DMS 273 (cell line): ENCODE measurements at regions not wholly inside any gene's neighbourhood (a gene's known extent, or its start where the extent isn't known, plus 50 kb on each side); places are given as distances from the start of the nearest gene placed in this dataset.
"Not testable (repeated sequence)": the region's sequence is repeated elsewhere in the genome, so short reads cannot be mapped to it uniquely, and the experiment has no call there.

Source experiments
- DNase-seq: peaks from one replicate; lab custom pipeline; 2025; ENCODE audit not compliant: unreplicated experiment; lab: John Stamatoyannopoulos, UW

DNA sequence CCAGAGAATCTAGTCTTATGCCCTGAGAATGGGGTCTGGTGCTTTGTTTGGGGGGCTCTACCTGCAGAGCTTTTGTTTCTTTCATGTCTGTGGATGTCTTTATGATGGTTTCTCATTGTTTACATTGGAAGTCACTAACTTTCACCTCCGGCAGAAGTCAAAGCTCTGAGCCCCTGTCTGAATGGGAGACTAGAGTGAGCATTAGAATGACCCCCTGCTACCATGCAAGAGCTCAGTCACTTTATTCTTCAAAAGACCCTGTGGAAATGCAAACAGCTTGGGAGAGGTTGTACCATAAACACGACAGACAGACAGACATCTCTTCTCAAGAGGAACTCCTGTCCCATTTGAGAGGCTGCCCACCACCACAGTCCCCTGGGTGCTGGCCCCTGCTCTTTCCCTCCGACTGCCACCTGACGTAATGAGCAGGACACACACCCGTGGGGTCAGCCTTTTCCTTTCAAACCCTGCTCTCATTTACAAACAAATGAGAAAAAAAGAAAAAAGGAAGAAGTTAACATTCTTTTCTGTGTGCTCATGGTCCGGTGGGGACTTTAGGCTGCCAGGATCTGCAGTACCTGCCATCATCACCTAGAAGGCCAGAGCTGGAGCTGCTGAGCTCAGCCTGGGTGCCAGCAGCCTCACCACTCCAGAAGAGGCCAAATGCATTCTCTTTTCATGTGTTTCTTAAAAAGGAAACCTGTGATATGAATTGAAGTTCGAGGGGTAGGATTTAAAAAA, 91.6 kb downstream of the FZD1 start:
- DNase-seq = no peak

DNA sequence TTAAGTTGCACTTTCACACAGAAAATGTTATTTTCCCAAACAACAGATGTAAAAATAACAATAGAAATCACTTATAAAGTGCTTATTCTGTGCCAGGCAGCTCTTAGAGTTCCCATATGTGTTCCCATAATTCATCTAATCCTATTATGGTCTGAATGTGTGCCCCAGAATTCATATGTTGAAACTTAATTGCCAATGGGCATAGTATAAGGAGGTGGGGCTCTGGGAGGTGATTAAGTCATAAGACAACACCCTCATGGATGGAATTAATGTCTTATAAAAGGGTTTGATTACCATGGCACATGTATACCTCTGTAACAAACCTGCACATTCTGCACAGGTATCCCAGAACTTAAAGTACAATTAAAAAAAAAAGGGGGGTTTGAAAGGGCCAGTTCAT, 92.7 kb downstream of the FZD1 start:
- DNase-seq = no peak

DNA sequence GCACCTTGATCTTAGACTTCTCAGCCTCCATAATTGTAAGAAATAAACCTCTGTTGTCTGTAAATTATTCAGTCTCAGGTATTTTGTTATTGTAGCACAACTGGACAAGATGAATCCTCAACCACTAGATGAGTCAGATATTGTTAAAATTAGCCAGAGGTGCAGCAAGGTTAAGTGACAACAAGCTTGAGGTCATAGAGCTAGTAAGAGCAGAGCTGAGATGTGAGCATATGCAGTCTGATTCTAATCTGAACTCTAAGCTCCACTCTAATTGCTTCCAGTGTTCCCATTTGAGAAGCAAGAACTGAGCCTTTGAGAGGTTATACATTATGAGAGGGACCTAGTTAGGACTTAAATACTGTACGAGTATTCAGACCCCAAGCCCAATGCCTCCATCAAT, 93.1 kb downstream of the FZD1 start:
- DNase-seq = peak; percentile 28

DNA sequence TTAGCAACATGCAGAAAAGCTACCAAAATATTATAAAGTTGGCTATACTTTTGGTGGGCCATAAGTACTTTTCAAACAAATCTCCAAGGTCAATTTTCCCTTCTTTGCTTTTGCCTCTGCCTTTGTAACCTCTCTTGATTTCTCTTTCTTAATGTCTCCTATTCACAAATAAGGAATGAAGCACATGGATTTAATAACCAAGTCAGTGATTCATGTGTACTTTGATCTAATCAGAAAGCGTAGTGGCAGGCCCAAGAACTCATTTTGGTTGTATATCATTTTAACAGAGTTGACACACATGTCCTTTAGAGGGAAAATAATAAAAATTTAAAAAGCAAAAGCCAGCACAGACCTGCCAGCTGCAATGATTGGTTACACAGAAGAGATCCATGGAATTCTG, 93.7 kb downstream of the FZD1 start:
- DNase-seq = no peak

DNA sequence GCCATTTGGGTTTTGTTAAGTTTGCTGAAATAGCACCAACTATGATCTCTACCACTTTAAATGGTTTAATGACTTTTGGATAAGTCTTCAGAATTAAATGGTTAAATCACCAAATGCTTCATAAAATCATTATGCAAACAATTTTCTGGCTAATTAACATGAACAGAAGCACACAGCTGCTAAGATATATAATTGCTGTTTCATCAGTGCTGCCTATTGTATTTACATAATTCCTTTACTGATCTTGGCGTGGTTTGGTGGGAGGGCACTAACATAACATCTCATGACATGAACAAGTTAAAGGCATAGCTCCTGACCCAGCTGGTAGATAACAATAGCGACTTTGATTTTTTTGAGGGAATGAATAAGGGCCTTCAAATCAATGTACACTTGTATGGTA, 94.1 kb downstream of the FZD1 start:
- no peak for DNase-seq

DNA sequence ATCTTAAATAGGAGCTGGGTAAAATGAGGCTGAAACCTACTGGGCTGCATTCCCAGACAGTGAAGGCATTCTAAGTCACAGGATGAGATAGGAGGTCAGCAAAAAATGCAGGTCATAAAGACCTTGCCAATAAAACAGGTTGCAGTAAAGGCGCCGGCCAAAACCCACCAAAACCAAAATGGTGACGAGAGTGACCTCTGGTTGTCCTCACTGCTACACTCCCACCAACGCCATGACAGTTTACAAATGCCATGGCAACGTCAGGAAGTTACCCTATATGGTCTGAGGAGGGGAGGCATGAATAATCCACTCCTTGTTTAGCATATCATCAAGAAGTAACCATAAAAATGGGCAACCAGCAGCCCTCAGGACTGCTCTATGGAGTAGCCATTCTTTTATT, 100.9 kb downstream of the FZD1 start:
- not testable (repeated sequence) for DNase-seq

DNA sequence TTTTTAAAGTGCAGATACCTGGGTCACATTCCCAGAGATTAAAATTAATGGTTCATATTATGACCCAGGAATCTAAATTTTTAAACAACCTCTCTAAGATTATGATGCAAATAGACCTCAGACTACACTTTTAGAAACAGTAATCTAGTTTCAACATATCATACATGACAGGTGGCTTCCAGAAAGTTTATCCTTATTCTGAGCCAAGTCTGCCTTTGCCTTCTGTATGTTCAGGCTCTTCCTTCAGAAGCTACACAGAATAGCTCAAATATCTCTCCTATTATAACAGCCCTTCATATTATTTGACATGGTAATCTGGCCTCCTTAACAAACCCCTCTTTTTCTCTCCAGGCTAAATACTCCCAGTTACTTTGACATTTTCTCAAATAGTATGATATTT, 101.9 kb downstream of the FZD1 start:
- no peak for DNase-seq

DNA sequence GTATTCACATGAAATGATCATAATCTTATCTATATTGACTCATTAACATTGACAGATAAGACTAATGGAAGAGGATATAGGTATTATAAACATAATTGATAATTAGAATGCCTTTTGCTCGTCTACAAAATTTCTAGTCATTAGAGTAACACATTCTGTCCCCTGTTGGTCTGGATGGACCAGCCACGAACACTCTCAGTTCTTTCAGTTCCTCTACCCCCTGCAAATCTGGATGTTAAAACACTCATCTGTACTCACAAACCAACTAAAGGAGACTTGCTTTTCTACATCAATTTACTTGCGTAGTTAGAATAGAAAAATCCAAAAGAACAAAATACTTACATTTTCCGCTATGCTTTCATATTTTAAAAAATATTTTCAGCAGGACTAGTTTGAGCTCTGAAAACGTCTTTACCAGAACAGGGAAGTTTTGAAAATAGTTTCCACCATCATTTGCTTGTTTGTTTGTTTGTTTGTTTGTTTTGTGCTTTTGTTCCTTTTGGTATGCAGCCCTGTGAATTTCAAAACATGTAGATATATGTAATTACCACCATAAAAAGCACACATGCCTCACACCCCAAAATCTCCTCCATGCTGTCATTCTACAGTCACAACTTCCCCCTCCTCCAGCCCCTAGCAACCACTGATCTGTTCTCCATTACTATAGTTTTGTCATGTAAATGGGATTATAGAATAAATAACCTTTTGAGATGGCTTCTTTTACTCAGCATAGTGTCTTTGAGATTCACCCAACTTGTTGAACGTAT, 103.8 kb downstream of the FZD1 start:
- DNase-seq = no peak

DNA sequence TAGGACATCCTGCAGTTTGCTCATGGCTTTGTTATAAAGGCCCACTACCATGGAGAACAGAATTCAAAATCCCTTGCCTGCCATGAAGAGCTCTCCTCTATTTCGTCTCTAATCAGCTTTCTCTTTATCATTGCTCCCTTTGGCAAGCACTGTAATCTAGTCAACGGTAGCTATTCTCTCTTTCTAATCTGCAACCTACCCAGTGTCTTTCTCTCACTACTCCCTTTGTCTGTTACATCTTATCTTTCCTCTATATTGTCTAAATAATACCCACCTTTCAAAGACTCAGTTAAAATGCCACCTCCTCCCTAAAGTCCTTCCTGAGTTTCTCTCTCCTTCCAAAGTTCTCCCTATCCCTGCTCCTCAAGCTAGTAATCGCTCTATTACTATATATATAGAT, 108.1 kb downstream of the FZD1 start:
- no peak for DNase-seq

DNA sequence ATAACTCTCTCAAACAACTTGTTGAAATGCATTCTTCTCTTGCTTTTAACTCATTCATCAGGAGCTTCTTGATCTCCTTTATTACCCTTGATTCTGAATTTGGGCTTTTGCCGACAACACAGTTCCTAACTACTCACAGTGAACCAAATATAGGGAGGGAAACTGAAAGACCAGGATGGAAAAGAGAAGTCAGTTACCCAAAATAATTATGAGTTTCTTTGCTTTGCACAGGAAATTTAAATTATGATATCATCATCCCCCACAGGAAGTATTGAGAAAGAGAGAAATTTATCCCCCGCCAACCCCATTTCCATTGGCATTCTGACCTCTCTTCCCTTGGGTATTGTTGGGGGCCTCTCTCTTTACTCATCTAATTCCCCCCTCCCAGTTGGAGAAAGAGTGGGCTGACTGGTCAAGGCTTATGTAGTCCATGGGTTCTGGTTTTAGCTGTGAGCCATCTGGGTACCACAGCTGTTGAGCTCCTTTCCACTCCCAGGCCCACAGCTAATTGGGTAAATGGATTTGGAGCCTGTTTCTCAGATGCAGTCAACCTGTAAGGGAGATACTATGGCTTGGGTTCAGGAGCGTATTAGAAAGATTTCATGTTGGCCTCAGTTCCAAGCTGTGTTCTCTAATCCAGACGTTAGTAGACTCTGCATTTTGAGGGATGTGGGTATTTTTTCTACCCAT, 109.0 kb downstream of the FZD1 start:
- peak; percentile 53 for DNase-seq

DNA sequence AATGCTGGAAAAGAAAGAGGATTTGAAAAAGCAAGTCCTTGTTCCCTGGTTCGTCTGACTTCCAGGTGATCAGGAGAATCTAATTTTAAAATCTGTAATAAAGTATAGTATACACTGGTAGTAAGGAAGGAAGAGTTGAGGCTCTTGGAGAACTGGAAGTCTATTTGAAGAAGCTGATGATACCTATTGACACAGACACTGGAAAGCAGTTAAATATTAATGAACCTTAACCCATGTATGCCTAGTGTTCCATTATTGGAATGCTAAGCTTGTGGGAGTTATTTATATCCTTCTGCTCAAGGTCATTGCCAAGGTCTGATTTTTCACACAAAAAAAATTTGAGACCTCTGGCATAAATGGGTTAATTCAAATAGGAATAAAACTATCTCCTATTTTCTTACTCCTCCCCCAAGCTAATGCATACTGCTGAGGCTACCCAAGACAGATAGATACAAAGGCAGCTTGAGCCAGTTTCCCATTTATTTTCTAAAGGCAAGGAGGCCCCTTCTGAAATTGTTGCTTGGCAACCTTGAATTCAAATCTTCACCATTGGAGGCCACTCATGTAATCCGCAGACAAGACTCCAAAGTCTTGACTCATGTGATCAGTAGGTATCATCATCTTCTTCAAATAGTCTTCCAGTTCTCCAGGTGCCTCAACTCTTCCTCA, 110.2 kb downstream of the FZD1 start:
- DNase-seq = no peak

DNA sequence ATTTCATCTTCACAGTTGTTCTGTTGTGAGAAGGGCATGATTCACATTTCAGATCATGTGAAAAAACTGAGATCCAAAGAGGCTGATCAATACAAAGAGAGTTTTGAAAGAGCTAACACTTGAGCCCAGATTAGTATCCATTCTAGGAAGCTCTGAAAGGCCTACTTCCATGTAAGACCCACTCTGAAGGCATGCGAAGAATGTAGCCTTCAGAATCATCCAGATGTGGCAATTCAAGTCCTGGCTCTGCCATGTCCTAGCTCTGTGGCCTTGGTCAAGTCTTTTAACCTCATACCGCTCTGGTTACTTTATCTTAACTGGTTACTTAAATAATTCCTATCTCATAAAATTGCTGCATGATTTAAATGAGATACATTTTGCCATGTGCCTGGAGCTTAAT, 111.1 kb downstream of the FZD1 start:
- no peak for DNase-seq

DNA sequence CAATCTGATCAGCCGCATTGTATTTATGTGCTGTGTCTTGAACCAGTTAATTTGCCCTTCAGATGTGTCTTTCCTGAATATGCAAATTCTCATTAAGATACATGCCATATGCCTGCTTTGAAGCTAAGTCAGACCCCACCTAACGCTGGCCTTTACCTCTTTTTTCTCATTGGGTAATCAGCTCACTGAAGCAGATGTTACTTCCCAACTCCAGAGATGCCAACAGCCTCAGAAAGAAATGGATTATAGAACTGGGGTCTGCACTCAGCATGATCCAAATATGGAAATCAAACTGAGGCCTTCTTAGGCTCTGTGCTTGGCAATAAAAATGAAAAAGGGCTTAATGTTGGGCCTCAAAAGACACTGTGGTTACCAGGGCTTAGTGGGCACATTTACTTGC, 113.9 kb downstream of the FZD1 start:
- peak; percentile 31 for DNase-seq

DNA sequence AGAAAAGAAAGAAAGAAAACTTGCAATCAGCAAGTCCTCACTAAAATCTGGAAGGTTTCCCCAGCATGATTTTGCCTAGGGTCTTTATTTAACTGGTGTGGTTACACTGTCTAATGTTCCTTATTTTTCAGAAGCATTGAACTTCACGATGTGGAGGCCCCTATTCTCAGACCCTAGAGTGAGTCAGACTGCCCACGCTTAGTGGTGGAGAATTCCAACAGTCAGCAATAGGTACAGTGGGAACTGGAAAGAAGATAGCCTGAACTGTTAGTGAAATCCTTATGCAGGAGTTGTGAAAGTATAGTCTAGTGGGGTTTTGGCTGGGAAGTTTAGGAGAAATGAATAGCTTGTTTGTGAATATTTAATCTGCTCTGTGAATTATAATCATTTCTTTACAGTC, 115.0 kb downstream of the FZD1 start:
- DNase-seq = no peak

DNA sequence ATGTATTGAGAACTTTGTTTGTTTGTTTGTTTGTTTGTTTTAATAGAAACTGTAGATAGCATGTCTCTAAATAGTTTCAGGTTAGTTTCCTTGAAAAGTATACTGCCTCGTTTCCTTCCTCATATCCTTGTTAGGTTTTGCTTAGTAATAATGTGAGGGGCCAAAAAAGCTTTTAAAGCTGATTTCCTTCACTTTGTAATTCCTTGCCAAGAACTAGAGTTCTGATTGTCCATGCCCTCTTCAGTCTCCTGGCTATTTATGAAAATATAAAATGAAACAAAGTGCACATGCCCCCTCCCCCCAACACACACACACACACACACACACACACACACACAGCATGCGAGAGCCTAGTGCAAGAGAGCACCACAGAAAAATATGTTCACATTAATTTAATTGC, 115.8 kb downstream of the FZD1 start:
- no peak for DNase-seq

DNA sequence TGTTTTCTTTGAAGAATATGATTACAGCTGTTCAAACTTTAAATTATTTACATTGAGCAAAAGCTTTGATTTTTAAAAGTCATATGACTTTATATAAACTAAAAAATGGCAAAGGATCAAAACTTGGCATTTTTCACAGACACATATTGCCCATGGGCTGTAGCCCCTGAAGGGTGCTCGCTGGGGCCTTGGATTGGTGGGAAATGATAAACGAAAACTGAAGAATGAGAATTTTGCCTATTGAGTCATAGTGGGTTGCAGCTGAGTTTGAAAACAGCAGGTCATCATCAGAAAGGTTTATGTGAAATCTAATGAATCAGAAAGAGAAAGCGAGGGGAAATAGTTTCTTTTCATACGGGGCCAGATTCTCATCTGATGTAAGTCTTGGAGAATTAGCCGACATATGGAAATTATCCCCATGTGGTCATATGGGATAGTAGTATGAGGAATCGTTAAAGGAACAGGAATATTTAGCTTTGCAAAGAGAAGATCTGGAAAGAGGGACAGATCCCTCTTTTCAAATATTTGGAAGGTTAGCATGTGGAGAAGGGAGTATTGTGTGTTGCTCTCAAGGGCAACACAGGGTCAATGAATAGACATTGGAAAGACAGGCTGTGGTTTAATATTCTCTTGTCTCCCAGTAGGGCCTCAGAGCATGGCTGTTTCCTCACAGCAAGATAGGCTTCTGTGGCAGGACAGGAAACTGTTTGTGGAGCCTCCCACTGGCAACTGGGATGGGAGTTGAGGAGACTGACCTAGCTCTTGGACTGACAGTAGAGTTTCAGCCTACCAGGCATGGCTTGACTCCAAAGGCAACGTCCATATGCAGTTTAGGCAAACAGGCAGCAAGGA, 119.0 kb downstream of the FZD1 start:
- peak; percentile 40 for DNase-seq

DNA sequence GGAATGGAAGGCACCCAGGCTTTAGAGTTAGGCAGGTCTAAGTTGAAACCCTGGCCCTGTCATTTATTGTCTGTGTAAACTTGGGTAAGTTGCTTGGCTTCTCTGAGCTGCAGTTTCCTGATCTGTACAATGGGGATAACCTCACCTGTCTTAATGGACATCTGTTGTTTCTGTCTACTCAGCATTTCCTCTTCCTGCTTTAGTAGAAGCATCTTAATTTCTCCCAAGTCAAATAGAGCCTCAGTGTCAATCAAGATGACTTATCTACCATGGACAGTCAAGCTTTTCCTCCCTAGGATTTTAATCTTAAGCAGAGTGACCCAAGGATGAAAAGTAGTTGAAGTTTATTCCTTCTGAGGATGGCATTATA, 119.7 kb downstream of the FZD1 start:
- DNase-seq = no peak

DNA sequence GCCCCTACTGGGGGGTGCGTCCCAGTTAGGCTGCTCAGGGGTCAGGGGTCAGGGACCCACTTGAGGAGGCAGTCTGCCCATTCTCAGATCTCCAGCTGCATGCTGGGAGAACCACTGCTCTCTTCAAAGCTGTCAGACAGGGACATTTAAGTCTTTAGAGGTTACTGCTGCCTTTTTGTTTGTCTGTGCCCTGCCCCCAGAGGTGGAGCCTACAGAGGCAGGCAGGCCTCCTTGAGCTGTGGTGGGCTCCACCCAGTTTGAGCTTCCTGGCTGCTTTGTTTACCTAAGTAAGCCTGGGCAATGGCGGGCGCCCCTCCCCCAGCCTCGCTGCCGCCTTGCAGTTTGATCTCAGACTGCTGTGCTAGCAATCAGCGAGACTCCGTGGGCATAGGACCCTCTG, 130.5 kb downstream of the FZD1 start:
- DNase-seq = not testable (repeated sequence)

DNA sequence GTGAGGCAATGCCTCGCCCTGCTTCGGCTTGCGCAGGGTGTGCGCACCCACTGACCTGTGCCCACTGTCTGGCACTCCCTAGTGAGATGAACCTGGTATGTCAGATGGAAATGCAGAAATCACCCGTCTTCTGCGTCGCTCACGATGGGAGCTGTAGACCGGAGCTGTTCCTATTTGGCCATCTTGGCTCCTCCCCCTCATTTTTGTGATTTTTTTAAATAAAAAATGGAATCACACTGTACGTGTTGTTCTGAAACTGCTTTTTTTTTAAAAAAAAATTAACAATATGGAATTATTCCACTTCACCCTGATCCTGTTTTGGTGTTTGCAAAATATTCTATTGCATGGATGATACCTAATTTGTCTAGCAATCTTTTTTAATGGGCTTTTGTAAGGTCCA, 131.1 kb downstream of the FZD1 start:
- DNase-seq = not testable (repeated sequence)

DNA sequence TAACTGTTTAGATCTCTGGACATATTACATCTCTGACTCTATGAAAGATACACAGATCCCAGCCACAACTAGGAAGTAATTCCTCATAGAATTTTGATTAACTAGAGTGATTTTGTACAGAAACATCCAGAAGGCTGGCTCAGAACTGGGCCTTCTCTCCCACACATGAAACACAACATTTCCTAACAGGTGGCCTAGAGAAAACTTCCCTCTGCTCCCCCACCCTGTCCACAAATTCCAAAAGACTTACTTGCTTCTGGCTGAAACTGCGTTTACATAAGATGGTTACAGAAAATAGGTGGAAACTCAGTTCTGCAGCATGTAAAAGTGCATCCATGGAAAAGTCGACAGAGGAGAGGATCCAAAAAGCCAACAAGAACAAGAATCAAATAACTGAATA, 132.9 kb downstream of the FZD1 start:
- DNase-seq = no peak

DNA sequence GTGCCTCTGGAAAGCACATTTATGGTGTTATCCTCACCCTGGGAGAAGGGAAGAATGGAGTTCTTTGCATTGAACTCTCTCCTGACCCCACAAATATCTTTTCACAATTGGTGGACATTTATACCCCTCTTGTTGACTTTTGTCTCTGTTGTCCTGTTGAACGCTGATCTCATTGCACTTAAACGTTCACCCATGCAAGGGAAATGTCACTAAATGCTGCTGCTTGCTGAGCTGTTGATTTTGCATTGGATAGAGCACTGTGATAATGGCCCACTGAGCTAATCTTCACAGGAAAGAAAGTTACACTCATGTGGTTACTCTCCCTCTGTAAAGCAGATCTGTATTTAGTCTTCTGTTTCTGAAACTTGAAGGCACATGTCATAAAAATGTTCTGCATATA, 133.4 kb downstream of the FZD1 start:
- no peak for DNase-seq
